ENCODE measurements at regions not wholly inside any gene's neighbourhood (a gene's known extent, or its start where the extent isn't known, plus 50 kb on each side); places are given as distances from the start of the nearest gene placed in this dataset.

GRCh38 chr21:25426580-25426979 is 180.7 kb downstream of the MRPL39 start:
- TF ChIP-seq, protein P1, sequence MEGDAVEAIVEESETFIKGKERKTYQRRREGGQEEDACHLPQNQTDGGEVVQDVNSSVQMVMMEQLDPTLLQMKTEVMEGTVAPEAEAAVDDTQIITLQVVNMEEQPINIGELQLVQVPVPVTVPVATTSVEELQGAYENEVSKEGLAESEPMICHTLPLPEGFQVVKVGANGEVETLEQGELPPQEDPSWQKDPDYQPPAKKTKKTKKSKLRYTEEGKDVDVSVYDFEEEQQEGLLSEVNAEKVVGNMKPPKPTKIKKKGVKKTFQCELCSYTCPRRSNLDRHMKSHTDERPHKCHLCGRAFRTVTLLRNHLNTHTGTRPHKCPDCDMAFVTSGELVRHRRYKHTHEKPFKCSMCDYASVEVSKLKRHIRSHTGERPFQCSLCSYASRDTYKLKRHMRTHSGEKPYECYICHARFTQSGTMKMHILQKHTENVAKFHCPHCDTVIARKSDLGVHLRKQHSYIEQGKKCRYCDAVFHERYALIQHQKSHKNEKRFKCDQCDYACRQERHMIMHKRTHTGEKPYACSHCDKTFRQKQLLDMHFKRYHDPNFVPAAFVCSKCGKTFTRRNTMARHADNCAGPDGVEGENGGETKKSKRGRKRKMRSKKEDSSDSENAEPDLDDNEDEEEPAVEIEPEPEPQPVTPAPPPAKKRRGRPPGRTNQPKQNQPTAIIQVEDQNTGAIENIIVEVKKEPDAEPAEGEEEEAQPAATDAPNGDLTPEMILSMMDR (IDR thresholded peaks at IDR 0.05): no peak
- TF ChIP-seq POLR2A (IDR thresholded peaks at IDR 0.05): no peak
